ENCODE measurements at regions not wholly inside any gene's neighbourhood (a gene's known extent, or its start where the extent isn't known, plus 50 kb on each side); places are given as distances from the start of the nearest gene placed in this dataset.

DNA sequence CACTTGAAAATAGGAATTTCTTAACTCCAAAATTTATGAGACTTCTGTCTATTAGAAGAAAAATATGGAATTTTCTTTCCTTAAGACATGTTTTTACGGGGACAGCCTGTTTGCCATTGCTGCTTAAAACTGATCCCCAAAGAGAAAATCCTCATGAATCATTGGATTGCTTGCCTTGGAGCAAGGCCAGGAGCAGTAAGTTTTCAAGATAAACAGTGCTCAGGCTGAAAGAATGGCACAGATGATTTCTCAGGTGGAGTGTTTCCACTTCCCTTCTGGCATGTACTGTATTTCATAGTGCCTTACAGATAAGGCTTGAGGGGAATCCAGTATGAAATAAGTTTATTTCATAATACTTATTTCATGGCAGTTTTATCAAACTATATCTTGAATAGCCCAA is 74.3 kb upstream of the MMADHC start:
- Histone ChIP-seq H3K27ac (no peak overlapping the region), H3K36me3 (no peaks in the 10 kb centered on the region), H3K9me3 (peaks cover 0 to 14% (median 2%) of the 10 kb centered on the region in 8 donors), H3K27me3 (replicated peaks in 1 of 7) (no peaks in the 10 kb centered on the region), H3K4me3 (no peak overlapping the region), H3K4me1 (no peaks in the 10 kb centered on the region)
- TF ChIP-seq, protein P1, sequence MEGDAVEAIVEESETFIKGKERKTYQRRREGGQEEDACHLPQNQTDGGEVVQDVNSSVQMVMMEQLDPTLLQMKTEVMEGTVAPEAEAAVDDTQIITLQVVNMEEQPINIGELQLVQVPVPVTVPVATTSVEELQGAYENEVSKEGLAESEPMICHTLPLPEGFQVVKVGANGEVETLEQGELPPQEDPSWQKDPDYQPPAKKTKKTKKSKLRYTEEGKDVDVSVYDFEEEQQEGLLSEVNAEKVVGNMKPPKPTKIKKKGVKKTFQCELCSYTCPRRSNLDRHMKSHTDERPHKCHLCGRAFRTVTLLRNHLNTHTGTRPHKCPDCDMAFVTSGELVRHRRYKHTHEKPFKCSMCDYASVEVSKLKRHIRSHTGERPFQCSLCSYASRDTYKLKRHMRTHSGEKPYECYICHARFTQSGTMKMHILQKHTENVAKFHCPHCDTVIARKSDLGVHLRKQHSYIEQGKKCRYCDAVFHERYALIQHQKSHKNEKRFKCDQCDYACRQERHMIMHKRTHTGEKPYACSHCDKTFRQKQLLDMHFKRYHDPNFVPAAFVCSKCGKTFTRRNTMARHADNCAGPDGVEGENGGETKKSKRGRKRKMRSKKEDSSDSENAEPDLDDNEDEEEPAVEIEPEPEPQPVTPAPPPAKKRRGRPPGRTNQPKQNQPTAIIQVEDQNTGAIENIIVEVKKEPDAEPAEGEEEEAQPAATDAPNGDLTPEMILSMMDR (IDR thresholded peaks at IDR 0.05 in 8 of 11, conservative IDR thresholded peaks at IDR 0.05 in 3 of 11), result no peak
- TF ChIP-seq POLR2AphosphoS5 (IDR thresholded peaks at IDR 0.05), result no peak
- TF ChIP-seq POLR2A (IDR thresholded peaks at IDR 0.05), result no peak
- intact Hi-C loops (cut with DNase I; ENCODE audit: low total_unique reads), result no loop called here
- 54 to 80% (median 78%) methylated on average over 1 of the region's 1 CpG for WGBS, 5 donors
- DNase-seq, result no peak

DNA sequence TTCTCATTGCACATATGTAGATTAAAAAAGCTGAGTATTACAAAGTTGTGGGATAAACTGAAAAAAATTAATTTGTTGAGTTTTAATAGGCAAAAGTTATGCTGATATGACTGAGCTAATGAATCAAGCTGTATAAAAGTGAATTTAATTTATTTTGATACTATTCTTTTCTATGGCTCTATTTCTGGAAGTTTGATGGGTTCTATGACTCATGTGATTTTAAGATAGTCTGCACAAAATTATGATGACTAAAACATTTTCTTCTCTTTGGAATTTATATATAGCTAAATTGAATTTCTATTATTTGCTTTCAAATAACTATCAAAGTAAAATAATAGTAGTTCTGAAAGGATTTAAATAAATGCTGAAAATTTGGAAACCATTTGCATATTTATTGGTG is 71.0 kb upstream of the MMADHC start:
- DNase-seq, result no peak
- Histone ChIP-seq H3K9me3 (peaks cover 0 to 8% (median 4%) of the 10 kb centered on the region in 8 donors), H3K36me3 (no peaks in the 10 kb centered on the region), H3K4me1 (no peaks in the 10 kb centered on the region), H3K27me3 (replicated peaks in 1 of 7) (no peaks in the 10 kb centered on the region), H3K4me3 (no peak overlapping the region), H3K27ac (no peak overlapping the region)
- TF ChIP-seq, protein P1 (IDR thresholded peaks at IDR 0.05 in 8 of 11, conservative IDR thresholded peaks at IDR 0.05 in 3 of 11), result no peak
- TF ChIP-seq POLR2A (IDR thresholded peaks at IDR 0.05), result no peak
- TF ChIP-seq POLR2AphosphoS5 (IDR thresholded peaks at IDR 0.05), result no peak
- intact Hi-C loops (cut with DNase I; ENCODE audit: low total_unique reads), result no loop called here

GRCh38 chr2:149657401-149658040 is 69.9 kb upstream of the MMADHC start:
- Histone ChIP-seq H3K27me3 (replicated peaks in 1 of 7) (no peaks in the 10 kb centered on the region), H3K27ac (no peak overlapping the region), H3K36me3 (no peaks in the 10 kb centered on the region), H3K4me3 (no peak overlapping the region), H3K4me1 (no peaks in the 10 kb centered on the region), H3K9me3 (peaks cover 0 to 8% (median 4%) of the 10 kb centered on the region in 8 donors)
- 81 to 87% (median 85%) methylated on average over 1 of the region's 1 CpG for WGBS, 5 donors
- intact Hi-C loops (cut with DNase I; ENCODE audit: low total_unique reads), result no loop called here
- TF ChIP-seq, protein P1 (IDR thresholded peaks at IDR 0.05 in 8 of 11, conservative IDR thresholded peaks at IDR 0.05 in 3 of 11), result no peak
- TF ChIP-seq POLR2AphosphoS5 (IDR thresholded peaks at IDR 0.05) (no peak), POLR2A (IDR thresholded peaks at IDR 0.05) (no peak)
- DNase-seq, result no peak

GRCh38 chr2:149656996-149657395 is 69.4 kb upstream of the MMADHC start:
- no peak for DNase-seq
- Histone ChIP-seq H3K27me3 (replicated peaks in 1 of 7) (no peaks in the 10 kb centered on the region), H3K36me3 (no peaks in the 10 kb centered on the region), H3K4me1 (no peaks in the 10 kb centered on the region), H3K27ac (no peak overlapping the region), H3K4me3 (no peak overlapping the region), H3K9me3 (peaks cover 0 to 8% (median 4%) of the 10 kb centered on the region in 8 donors)
- WGBS, 5 donors, result 78 to 89% (median 88%) methylated on average over 5 of the region's 5 CpGs
- intact Hi-C loops (cut with DNase I; ENCODE audit: low total_unique reads), result no loop called here
- TF ChIP-seq POLR2A (IDR thresholded peaks at IDR 0.05), result no peak
- TF ChIP-seq, protein P1 (IDR thresholded peaks at IDR 0.05 in 8 of 11, conservative IDR thresholded peaks at IDR 0.05 in 3 of 11), result no peak
- no peak for TF ChIP-seq POLR2AphosphoS5 (IDR thresholded peaks at IDR 0.05)

Measured in spleen (tissue), 11 donors.